ENCODE measurements at regions not wholly inside any gene's neighbourhood (a gene's known extent, or its start where the extent isn't known, plus 50 kb on each side); places are given as distances from the start of the nearest gene placed in this dataset.

- Histone ChIP-seq H3K18ac (ENCODE audit: low read depth in 1 of 2, low read length in 2 of 2) (no peak overlapping the region), H3K14ac (ENCODE audit: low read length in 2 of 2) (no peak overlapping the region), H2AK5ac (ENCODE audit: low read length, severe bottlenecking) (no peak overlapping the region), H3K27me3 (ENCODE audit: control insufficient read depth in 1 of 2, insufficient read depth in 1 of 2, low read length in 2 of 2) (no peaks in the 10 kb centered on the region), H3K4me2 (ENCODE audit: low read length, poor library complexity, severe bottlenecking) (no peak overlapping the region), H2BK12ac (ENCODE audit: low read length in 2 of 2) (no peak overlapping the region), H3K4me1 (ENCODE audit: control insufficient read depth, insufficient read depth, low read depth, low read length) (no peaks in the 10 kb centered on the region), H3K9me3 (ENCODE audit: control insufficient read depth, low read length) (peaks cover 5% of the 10 kb centered on the region), H2BK5ac (ENCODE audit: low read depth, low read length, poor library complexity, severe bottlenecking) (no peak overlapping the region), H3K79me1 (replicated peaks; ENCODE audit: low read length, poor library complexity, severe bottlenecking) (no peaks in the 10 kb centered on the region), H3K23ac (ENCODE audit: low read length in 2 of 2) (no peak overlapping the region), H3K4ac (ENCODE audit: low read depth in 1 of 2, low read length in 2 of 2) (no peak overlapping the region), H2BK120ac (ENCODE audit: low read depth, low read length) (no peak overlapping the region), H2AFZ (ENCODE audit: low read depth, low read length) (no peak overlapping the region), H4K8ac (ENCODE audit: low read length) (no peak overlapping the region), H3K27ac (ENCODE audit: low read length, poor library complexity, severe bottlenecking) (no peak overlapping the region), H3K36me3 (ENCODE audit: control insufficient read depth in 1 of 2, insufficient read depth in 2 of 2, low read depth in 1 of 2, low read length in 2 of 2) (no peaks in the 10 kb centered on the region), H3K4me3 (ENCODE audit: insufficient read depth in 1 of 2, low read depth in 1 of 2, low read length in 2 of 2) (no peak overlapping the region), H4K91ac (ENCODE audit: low read length) (no peak overlapping the region), H2BK15ac (ENCODE audit: low read depth, poor library complexity, severe bottlenecking) (no peak overlapping the region), H3K9ac (ENCODE audit: low read length) (no peak overlapping the region)
- no peak for DNase-seq
Measured at GRCh38 chr13:53901593-53901992, 873.0 kb downstream of the OLFM4 start.

- Histone ChIP-seq H3K27ac (ENCODE audit: low read length, poor library complexity, severe bottlenecking) (no peak overlapping the region), H3K36me3 (ENCODE audit: control insufficient read depth in 1 of 2, insufficient read depth in 2 of 2, low read depth in 1 of 2, low read length in 2 of 2) (no peaks in the 10 kb centered on the region), H2BK15ac (ENCODE audit: low read depth, poor library complexity, severe bottlenecking) (no peak overlapping the region), H3K79me1 (replicated peaks; ENCODE audit: low read length, poor library complexity, severe bottlenecking) (no peaks in the 10 kb centered on the region), H4K91ac (ENCODE audit: low read length) (no peak overlapping the region), H2AFZ (ENCODE audit: low read depth, low read length) (no peak overlapping the region), H3K4me2 (ENCODE audit: low read length, poor library complexity, severe bottlenecking) (no peak overlapping the region), H2BK12ac (ENCODE audit: low read length in 2 of 2) (no peak overlapping the region), H2AK5ac (ENCODE audit: low read length, severe bottlenecking) (no peak overlapping the region), H3K9ac (ENCODE audit: low read length) (no peak overlapping the region), H3K14ac (ENCODE audit: low read length in 2 of 2) (no peak overlapping the region), H3K4me3 (ENCODE audit: insufficient read depth in 1 of 2, low read depth in 1 of 2, low read length in 2 of 2) (no peak overlapping the region), H3K4ac (ENCODE audit: low read depth in 1 of 2, low read length in 2 of 2) (no peak overlapping the region), H2BK5ac (ENCODE audit: low read depth, low read length, poor library complexity, severe bottlenecking) (no peak overlapping the region), H3K18ac (ENCODE audit: low read depth in 1 of 2, low read length in 2 of 2) (no peak overlapping the region), H3K27me3 (ENCODE audit: control insufficient read depth in 1 of 2, insufficient read depth in 1 of 2, low read length in 2 of 2) (no peaks in the 10 kb centered on the region), H3K23ac (ENCODE audit: low read length in 2 of 2) (no peak overlapping the region), H3K4me1 (ENCODE audit: control insufficient read depth, insufficient read depth, low read depth, low read length) (no peaks in the 10 kb centered on the region), H2BK120ac (ENCODE audit: low read depth, low read length) (no peak overlapping the region), H4K8ac (ENCODE audit: low read length) (no peak overlapping the region), H3K9me3 (ENCODE audit: control insufficient read depth, low read length) (peaks cover 5% of the 10 kb centered on the region)
- WGBS = no CpG with 5 or more reads among the region's 2 CpGs
- DNase-seq = no peak
Measured at GRCh38 chr13:53907891-53908290, 879.3 kb downstream of the OLFM4 start.

GRCh38 chr13:53920916-53921315 lies 892.3 kb downstream of the OLFM4 start:
- no peak overlapping the region for H3K23ac ChIP-seq (ENCODE audit: low read length in 2 of 2)
- no peak overlapping the region for H3K9ac ChIP-seq (ENCODE audit: low read length)
- H3K27ac ChIP-seq (ENCODE audit: low read length, poor library complexity, severe bottlenecking) = no peak overlapping the region
- no peak overlapping the region for H3K14ac ChIP-seq (ENCODE audit: low read length in 2 of 2)
- H2BK12ac ChIP-seq (ENCODE audit: low read length in 2 of 2) = no peak overlapping the region
- DNase-seq = no peak
- no peaks in the 10 kb centered on the region for H3K9me3 ChIP-seq (ENCODE audit: control insufficient read depth, low read length)
- no peak overlapping the region for H3K18ac ChIP-seq (ENCODE audit: low read depth in 1 of 2, low read length in 2 of 2)
- no peak overlapping the region for H3K4me2 ChIP-seq (ENCODE audit: low read length, poor library complexity, severe bottlenecking)
- H2BK120ac ChIP-seq (ENCODE audit: low read depth, low read length) = no peak overlapping the region
- no peaks in the 10 kb centered on the region for H3K79me1 ChIP-seq (replicated peaks; ENCODE audit: low read length, poor library complexity, severe bottlenecking)
- H3K27me3 ChIP-seq (ENCODE audit: control insufficient read depth in 1 of 2, insufficient read depth in 1 of 2, low read length in 2 of 2) = no peaks in the 10 kb centered on the region
- 85% methylated on average over 10 of the region's 10 CpGs for WGBS
- no peak overlapping the region for H2BK15ac ChIP-seq (ENCODE audit: low read depth, poor library complexity, severe bottlenecking)
- no peak overlapping the region for H4K91ac ChIP-seq (ENCODE audit: low read length)
- no peak overlapping the region for H2AFZ ChIP-seq (ENCODE audit: low read depth, low read length)
- no peak overlapping the region for H2AK5ac ChIP-seq (ENCODE audit: low read length, severe bottlenecking)
- H3K4me1 ChIP-seq (ENCODE audit: control insufficient read depth, insufficient read depth, low read depth, low read length) = no peaks in the 10 kb centered on the region
- no peak overlapping the region for H4K8ac ChIP-seq (ENCODE audit: low read length)
- H3K36me3 ChIP-seq (ENCODE audit: control insufficient read depth in 1 of 2, insufficient read depth in 2 of 2, low read depth in 1 of 2, low read length in 2 of 2) = no peaks in the 10 kb centered on the region
- no peak overlapping the region for H3K4me3 ChIP-seq (ENCODE audit: insufficient read depth in 1 of 2, low read depth in 1 of 2, low read length in 2 of 2)
- no peak overlapping the region for H3K4ac ChIP-seq (ENCODE audit: low read depth in 1 of 2, low read length in 2 of 2)
- no peak overlapping the region for H2BK5ac ChIP-seq (ENCODE audit: low read depth, low read length, poor library complexity, severe bottlenecking)

- H2BK15ac ChIP-seq (ENCODE audit: low read depth, poor library complexity, severe bottlenecking) = no peak overlapping the region
- H4K8ac ChIP-seq (ENCODE audit: low read length) = no peak overlapping the region
- no peak for DNase-seq
- H3K4me2 ChIP-seq (ENCODE audit: low read length, poor library complexity, severe bottlenecking) = no peak overlapping the region
- no peak overlapping the region for H3K27ac ChIP-seq (ENCODE audit: low read length, poor library complexity, severe bottlenecking)
- no peak overlapping the region for H3K9ac ChIP-seq (ENCODE audit: low read length)
- H3K9me3 ChIP-seq (ENCODE audit: control insufficient read depth, low read length) = no peaks in the 10 kb centered on the region
- H2AFZ ChIP-seq (ENCODE audit: low read depth, low read length) = no peak overlapping the region
- no peaks in the 10 kb centered on the region for H3K79me1 ChIP-seq (replicated peaks; ENCODE audit: low read length, poor library complexity, severe bottlenecking)
- no peaks in the 10 kb centered on the region for H3K36me3 ChIP-seq (ENCODE audit: control insufficient read depth in 1 of 2, insufficient read depth in 2 of 2, low read depth in 1 of 2, low read length in 2 of 2)
- WGBS = 84% methylated on average over 13 of the region's 13 CpGs
- H3K4ac ChIP-seq (ENCODE audit: low read depth in 1 of 2, low read length in 2 of 2) = no peak overlapping the region
- H3K14ac ChIP-seq (ENCODE audit: low read length in 2 of 2) = no peak overlapping the region
- H3K27me3 ChIP-seq (ENCODE audit: control insufficient read depth in 1 of 2, insufficient read depth in 1 of 2, low read length in 2 of 2) = no peaks in the 10 kb centered on the region
- no peak overlapping the region for H3K23ac ChIP-seq (ENCODE audit: low read length in 2 of 2)
- H4K91ac ChIP-seq (ENCODE audit: low read length) = peak overlapping the region; percentile 53
- no peak overlapping the region for H3K18ac ChIP-seq (ENCODE audit: low read depth in 1 of 2, low read length in 2 of 2)
- H3K4me3 ChIP-seq (ENCODE audit: insufficient read depth in 1 of 2, low read depth in 1 of 2, low read length in 2 of 2) = no peak overlapping the region
- no peak overlapping the region for H2AK5ac ChIP-seq (ENCODE audit: low read length, severe bottlenecking)
- H3K4me1 ChIP-seq (ENCODE audit: control insufficient read depth, insufficient read depth, low read depth, low read length) = no peaks in the 10 kb centered on the region
- no peak overlapping the region for H2BK120ac ChIP-seq (ENCODE audit: low read depth, low read length)
- no peak overlapping the region for H2BK12ac ChIP-seq (ENCODE audit: low read length in 2 of 2)
- H2BK5ac ChIP-seq (ENCODE audit: low read depth, low read length, poor library complexity, severe bottlenecking) = no peak overlapping the region
Measured at GRCh38 chr13:53921473-53921872, 892.9 kb downstream of the OLFM4 start.

Data from mesenchymal stem cell (in vitro differentiated cells and primary cell).